ENCODE measurements at regions not wholly inside any gene's neighbourhood (a gene's known extent, or its start where the extent isn't known, plus 50 kb on each side); places are given as distances from the start of the nearest gene placed in this dataset.
"Not testable (repeated sequence)": the region's sequence is repeated elsewhere in the genome, so short reads cannot be mapped to it uniquely, and the experiment has no call there.

- TF ChIP-seq POLR2A (IDR thresholded peaks at IDR 0.05; ENCODE audit: low read depth); CTCF (IDR thresholded peaks at IDR 0.05); POLR2AphosphoS5 (IDR thresholded peaks at IDR 0.05); EP300 (IDR thresholded peaks at IDR 0.05): not testable (repeated sequence)
Observed at GRCh38 chr22:10531141-10531540, 4996.9 kb upstream of the OR11H1 start.

Measured in esophagus muscularis mucosa (tissue), 4 donors.